Gastroesophageal sphincter (tissue), 3 donors: ENCODE measurements at regions not wholly inside any gene's neighbourhood (a gene's known extent, or its start where the extent isn't known, plus 50 kb on each side); places are given as distances from the start of the nearest gene placed in this dataset.

ENCODE experiments used
- POLR2A ChIP-seq, 2 donors: fragments of 450-650 bp; IDR thresholded peaks; one replicate each; pipeline ENCODE4 v1.6.1; 2017; ENCODE audit warnings: antibody characterized with exemption in 2 of 2, mild to moderate bottlenecking in 2 of 2, moderate library complexity in 1 of 2
- TF ChIP-seq, protein P1 (sequence below), 4 experiments: fragments of 200-600 bp in 2 of 4; fragments of 450-650 bp in 2 of 4; sonication (generic) in 1 of 4; IDR thresholded peaks; one replicate each; pipeline ENCODE4 v1.5.1; 2017 to 2019; ENCODE audit warnings: antibody characterized with exemption in 4 of 4, mild to moderate bottlenecking in 2 of 4, moderate library complexity in 2 of 4

GRCh38 chr2:153787612-153788011, 84.1 kb upstream of the GALNT13 start:
- TF ChIP-seq, protein P1, sequence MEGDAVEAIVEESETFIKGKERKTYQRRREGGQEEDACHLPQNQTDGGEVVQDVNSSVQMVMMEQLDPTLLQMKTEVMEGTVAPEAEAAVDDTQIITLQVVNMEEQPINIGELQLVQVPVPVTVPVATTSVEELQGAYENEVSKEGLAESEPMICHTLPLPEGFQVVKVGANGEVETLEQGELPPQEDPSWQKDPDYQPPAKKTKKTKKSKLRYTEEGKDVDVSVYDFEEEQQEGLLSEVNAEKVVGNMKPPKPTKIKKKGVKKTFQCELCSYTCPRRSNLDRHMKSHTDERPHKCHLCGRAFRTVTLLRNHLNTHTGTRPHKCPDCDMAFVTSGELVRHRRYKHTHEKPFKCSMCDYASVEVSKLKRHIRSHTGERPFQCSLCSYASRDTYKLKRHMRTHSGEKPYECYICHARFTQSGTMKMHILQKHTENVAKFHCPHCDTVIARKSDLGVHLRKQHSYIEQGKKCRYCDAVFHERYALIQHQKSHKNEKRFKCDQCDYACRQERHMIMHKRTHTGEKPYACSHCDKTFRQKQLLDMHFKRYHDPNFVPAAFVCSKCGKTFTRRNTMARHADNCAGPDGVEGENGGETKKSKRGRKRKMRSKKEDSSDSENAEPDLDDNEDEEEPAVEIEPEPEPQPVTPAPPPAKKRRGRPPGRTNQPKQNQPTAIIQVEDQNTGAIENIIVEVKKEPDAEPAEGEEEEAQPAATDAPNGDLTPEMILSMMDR (IDR thresholded peaks at IDR 0.05): no peak
- TF ChIP-seq POLR2A (IDR thresholded peaks at IDR 0.05): no peak
